ENCODE measurements at regions not wholly inside any gene's neighbourhood (a gene's known extent, or its start where the extent isn't known, plus 50 kb on each side); places are given as distances from the start of the nearest gene placed in this dataset.

GRCh38 chr13:72567566-72567965 lies 159.9 kb downstream of the MZT1 start:
- no peak for DNase-seq (ENCODE audit: low read depth)
- TF ChIP-seq CTCF (IDR thresholded peaks at IDR 0.05; ENCODE audit: control insufficient read depth, insufficient read depth, low read depth, low read length, missing control alignments): no peak
- no peak overlapping the region for H3K4me3 ChIP-seq (ENCODE audit: control insufficient read depth, low read depth, low read length)

- TF ChIP-seq CTCF (IDR thresholded peaks at IDR 0.05; ENCODE audit: control insufficient read depth, insufficient read depth, low read depth, low read length, missing control alignments): no peak
- no peak for DNase-seq (ENCODE audit: low read depth)
These were observed 160.9 kb downstream of the MZT1 start for GRCh38 chr13:72566526-72566925.

GRCh38 chr13:72565893-72566292 lies 161.5 kb downstream of the MZT1 start:
- no peak for TF ChIP-seq CTCF (IDR thresholded peaks at IDR 0.05; ENCODE audit: control insufficient read depth, insufficient read depth, low read depth, low read length, missing control alignments)
- DNase-seq (ENCODE audit: low read depth): no peak
- no peak overlapping the region for H3K4me3 ChIP-seq (ENCODE audit: control insufficient read depth, low read depth, low read length)

More at GRCh38 chr13:72566526-72566925, 160.9 kb downstream of the MZT1 start:
- H3K4me3 ChIP-seq (ENCODE audit: control insufficient read depth, low read depth, low read length): no peak overlapping the region

GRCh38 chr13:72562686-72563085 lies 164.7 kb downstream of the MZT1 start:
- no peak for DNase-seq (ENCODE audit: low read depth)
- no peak overlapping the region for H3K4me3 ChIP-seq (ENCODE audit: control insufficient read depth, low read depth, low read length)
- TF ChIP-seq CTCF (IDR thresholded peaks at IDR 0.05; ENCODE audit: control insufficient read depth, insufficient read depth, low read depth, low read length, missing control alignments): no peak

DNA sequence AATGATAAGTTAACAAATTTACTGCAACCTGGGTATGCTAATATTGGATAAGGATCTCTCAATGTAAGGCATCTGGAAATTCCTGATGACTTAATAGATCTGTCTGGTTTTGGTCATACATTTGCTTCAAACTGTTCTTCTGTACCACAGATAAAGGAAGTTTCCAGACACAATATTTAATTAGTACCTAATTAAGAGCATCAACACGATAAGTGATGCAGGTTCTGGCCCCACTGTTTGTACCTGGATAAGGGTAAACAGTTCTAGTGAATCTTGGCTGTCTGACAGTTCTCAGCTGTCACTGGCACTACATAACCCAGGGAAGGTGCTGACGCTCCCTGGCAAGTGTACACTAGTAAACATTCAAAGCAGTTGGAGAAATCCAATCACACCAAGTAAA lies 165.6 kb downstream of the MZT1 start:
- DNase-seq (ENCODE audit: low read depth): no peak
- TF ChIP-seq CTCF (IDR thresholded peaks at IDR 0.05; ENCODE audit: control insufficient read depth, insufficient read depth, low read depth, low read length, missing control alignments): no peak
- no peak overlapping the region for H3K4me3 ChIP-seq (ENCODE audit: control insufficient read depth, low read depth, low read length)

DNA sequence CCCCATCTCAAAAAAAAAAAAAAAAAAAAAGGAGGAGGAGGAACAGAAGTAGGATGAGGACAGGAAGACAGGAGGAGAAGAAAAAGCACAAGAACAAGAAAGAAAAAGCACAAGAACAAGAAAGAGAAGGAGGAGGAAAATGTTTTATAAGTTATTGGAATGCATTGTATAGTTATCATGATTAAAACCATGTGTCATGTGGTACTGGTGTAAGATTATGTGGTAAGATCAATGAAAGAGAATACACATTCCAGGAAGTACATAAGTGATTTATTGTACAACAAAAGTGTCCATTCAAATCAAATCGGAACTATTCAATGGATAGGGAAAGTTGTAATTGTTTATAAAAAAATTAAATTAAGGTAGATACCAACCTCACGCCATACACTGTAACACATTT lies 167.7 kb downstream of the MZT1 start:
- H3K4me3 ChIP-seq (ENCODE audit: control insufficient read depth, low read depth, low read length): no peak overlapping the region
- DNase-seq (ENCODE audit: low read depth): no peak
- no peak for TF ChIP-seq CTCF (IDR thresholded peaks at IDR 0.05; ENCODE audit: control insufficient read depth, insufficient read depth, low read depth, low read length, missing control alignments)

DNA sequence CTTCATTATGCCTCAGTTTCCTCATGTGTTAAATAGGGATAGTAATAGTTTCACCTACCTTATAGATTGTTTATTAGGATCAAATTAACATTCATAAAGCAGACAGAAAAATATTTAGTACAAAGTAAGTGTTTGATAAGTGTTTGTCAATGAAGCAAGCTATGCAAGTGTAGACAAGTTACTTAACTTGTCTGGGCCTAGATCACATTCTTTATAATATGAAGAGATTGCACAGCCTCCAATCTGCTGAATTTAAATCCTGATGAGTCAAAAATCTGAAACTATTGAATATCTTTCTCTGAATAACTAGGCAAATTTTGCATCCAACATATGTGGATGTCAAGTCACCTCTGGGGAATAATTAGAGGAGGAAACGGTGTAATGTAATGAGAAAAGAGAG lies 170.5 kb downstream of the MZT1 start:
- TF ChIP-seq CTCF (IDR thresholded peaks at IDR 0.05; ENCODE audit: control insufficient read depth, insufficient read depth, low read depth, low read length, missing control alignments): no peak
- H3K4me3 ChIP-seq (ENCODE audit: control insufficient read depth, low read depth, low read length): no peak overlapping the region
- DNase-seq (ENCODE audit: low read depth): no peak

Data from AG09309 (cell line).